GM19351 (cell line): ENCODE measurements at regions not wholly inside any gene's neighbourhood (a gene's known extent, or its start where the extent isn't known, plus 50 kb on each side); places are given as distances from the start of the nearest gene placed in this dataset.
A peak's percentile ranks its signal among the peaks of the same experiment; 100 is the strongest.
"Not testable (repeated sequence)": the region's sequence is repeated elsewhere in the genome, so short reads cannot be mapped to it uniquely, and the experiment has no call there.

Experiments
- ATAC-seq: cut with Tn5 transposase; IDR thresholded peaks from one replicate; pipeline ENCODE4 v1.9.1; 2021; ENCODE audit warnings: mild to moderate bottlenecking, moderate library complexity; ENCODE audit not compliant: unreplicated experiment

DNA sequence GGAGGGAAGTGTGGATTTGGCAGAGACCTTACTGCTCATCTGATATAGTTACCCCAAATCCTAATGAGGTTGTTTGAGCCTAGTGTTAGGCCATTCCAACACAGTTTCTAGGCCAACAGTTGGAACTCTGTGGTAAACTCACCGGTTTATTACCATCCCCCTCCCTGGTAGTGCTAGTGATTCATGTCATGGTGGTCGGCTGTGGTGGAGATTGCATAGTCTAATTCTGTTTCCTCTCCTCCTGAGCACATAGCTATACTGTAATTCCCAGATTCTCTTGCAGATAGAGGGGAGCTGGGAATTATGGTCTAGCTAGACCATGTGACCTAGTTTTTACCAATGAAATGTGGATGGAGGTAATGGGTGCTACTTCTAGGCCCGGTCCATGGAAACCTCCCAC is 123.7 kb upstream of the KIF26B start:
- no peak for ATAC-seq

DNA sequence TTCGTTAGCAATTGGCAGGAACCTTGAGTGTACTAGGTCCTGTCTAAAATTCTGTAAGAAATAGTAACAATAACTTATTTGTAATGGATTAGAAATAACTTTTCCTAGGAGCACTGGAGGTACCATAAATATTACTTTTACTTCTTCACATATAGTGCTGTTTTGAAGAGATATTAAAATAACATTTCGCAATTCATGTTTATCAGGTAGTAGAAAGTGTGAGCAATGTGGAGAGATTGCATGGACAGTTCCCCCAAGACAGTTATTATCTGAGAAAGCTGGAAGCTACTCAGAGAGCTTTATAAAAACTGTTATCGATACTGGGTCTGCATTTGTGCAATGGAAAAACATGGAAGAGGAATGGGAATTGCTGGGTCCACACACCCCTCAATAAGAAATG is 128.5 kb upstream of the KIF26B start:
- ATAC-seq, result no peak

- ATAC-seq, result no peak
These were observed 129.3 kb upstream of the KIF26B start for GRCh38 chr1:245025525-245025924.

DNA sequence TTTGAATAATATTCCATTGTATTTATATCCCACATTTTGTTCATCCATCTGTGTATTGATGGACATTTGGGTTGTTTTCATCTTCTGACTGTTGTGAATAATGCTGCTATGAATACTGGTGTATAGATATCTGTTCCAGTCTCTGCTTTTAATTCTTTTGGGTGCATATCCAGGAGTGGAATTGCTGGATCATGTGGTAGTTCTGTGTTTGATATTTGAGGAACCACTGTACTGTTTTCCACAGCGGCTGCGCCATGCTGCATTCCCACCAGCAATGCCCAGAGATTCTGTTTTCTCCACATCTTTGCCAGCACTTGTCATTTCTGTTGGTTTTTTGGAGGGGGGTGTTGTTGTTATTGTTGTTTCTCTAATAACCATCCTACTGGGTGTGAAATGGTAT is 131.6 kb upstream of the KIF26B start:
- ATAC-seq, result no peak

- no peak for ATAC-seq
These were observed 134.8 kb upstream of the KIF26B start for GRCh38 chr1:245019910-245020486.

DNA sequence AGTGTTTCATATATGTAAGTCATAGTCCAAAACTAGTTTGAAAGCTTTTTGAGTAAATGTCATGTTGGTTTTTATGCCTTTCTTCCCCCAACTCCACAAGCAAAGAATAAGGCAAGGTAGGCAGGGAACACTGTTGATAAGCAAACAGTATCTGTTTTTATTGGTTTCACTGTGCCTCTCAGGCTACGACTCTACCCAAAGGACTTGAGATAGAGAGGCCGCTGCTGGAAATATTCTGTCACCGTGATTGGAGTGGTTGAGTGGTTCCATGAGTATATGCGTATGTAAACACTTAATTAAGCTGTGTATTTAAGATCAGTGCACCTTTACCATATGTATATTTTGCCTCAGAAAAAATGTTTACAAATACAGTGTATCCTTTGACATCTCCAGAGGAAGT is 138.1 kb upstream of the KIF26B start:
- ATAC-seq, result no peak

- ATAC-seq, result no peak
These were observed 139.8 kb upstream of the KIF26B start for GRCh38 chr1:245015031-245015430.

DNA sequence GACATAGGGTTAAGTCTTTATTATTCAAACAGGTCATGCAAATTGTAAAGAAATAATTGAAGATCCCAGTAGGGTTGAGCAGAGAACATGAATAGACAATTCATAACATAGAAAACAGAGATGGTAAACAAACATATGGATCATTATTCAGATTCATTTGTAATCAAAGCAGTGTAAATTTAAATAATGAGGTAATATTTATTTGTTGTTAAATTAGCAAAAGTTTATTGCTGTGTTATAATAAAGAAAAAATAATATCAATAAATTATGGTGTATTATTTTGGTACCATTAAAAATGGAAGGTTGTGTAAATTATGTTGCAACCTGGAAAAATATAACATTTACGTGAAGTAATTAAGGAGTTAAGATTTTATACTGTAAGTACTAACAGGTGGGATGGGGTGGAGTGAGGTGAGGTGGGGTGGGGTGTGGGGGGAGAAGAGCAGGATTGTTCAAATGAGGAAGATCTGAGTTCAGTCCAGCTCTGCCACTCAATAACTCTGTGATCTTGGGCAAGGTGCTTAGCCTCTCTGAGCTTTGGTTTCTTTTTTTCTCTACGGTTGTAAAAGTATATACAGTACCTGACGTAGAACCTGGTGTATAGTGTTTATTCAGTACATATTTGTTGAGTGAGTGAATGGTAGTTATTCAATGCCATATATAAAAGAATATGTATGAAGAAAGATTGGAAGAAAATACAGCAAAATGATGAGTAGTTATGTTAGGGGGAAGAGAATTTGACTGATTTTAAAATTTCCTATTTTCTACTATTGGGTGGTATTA is 140.3 kb upstream of the KIF26B start:
- ATAC-seq, result no peak

DNA sequence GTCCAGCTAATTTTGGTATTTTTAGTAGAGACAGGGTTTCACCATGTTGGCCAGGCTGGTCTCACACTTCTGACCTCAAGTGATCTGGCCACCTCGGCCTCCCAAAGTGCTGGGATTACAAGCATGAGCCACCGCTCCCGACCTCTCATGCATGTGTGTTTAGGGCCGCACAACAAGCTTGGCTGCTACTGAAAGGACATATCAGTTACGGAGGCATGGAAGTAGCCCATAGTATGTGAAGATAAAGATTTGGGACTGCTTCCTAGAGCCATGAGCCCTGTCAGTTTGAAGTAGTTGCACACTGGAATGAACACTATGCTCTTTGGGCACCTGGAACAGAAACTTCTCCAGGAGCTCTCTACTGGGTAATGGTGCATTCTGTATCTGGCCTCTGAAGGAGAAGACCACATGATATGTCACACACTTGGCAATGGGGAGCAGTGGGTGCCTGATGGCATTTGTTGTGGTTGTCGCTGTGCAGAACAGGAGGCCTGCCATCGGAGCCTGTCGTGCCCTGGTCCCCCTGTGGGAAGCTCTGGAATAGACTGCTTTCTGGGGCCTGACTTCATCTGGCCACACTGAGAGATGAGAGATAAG is 144.7 kb upstream of the KIF26B start:
- no peak for ATAC-seq

GRCh38 chr1:245008761-245009160 is 144.4 kb upstream of the HNRNPU start:
- ATAC-seq, result no peak

DNA sequence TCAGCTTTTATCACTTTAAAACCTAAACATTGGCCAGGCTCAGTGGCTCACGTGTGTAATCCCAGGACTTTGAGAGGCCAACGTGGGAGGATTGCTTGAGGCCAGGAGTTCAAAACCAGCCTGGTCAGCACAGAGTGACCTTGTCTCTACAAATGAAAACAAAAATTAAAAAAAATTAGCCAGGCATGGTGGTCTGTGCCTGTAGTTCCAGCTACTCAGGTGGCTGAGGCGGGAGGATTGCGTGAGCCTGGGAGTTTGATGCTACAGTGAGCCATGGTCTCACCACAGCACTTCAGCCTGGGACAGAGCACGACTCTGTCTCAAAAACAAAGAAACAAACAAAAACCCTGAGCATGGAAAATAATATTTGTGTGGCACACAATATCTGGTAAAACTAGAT is 143.5 kb upstream of the HNRNPU start:
- no peak for ATAC-seq

DNA sequence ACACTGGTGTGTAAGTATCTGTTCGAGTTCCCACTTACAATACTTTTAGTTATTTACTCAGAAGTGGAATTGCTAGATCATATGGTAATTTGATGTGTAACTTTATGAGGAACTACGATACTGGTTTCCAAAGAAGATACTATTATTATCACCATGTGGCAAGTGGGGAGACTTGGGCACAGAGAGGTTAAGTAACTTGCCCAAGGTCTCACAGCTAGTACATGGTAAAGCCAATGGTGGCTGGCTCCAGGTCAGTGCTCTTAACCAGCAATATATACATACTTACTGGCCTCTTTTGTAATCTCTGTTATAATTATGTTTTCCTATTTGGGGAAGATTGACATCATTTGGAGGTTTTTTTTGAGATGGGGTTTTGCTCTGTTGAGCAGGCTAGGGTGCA is 138.9 kb upstream of the HNRNPU start:
- ATAC-seq, result no peak

GRCh38 chr1:245001252-245001651 is 136.9 kb upstream of the HNRNPU start:
- ATAC-seq, result no peak

DNA sequence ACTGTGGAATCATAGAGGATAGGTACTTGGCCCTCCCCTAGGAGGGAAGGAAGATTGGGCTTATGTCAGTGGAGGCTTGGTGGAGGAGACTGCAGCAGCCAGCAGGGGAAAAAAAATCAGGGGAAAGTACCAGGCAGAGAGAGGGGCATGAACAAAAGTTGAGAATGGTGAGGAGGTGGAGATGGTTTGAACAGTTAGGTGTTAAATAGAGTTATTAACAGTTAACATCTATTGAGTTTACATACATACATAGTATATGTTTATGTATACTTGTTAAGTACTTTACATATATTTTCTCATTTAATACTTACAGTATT is 136.5 kb upstream of the HNRNPU start:
- peak; percentile 31 for ATAC-seq

- ATAC-seq, result not testable (repeated sequence)
These were observed 135.3 kb upstream of the HNRNPU start for GRCh38 chr1:244999644-245000043.

DNA sequence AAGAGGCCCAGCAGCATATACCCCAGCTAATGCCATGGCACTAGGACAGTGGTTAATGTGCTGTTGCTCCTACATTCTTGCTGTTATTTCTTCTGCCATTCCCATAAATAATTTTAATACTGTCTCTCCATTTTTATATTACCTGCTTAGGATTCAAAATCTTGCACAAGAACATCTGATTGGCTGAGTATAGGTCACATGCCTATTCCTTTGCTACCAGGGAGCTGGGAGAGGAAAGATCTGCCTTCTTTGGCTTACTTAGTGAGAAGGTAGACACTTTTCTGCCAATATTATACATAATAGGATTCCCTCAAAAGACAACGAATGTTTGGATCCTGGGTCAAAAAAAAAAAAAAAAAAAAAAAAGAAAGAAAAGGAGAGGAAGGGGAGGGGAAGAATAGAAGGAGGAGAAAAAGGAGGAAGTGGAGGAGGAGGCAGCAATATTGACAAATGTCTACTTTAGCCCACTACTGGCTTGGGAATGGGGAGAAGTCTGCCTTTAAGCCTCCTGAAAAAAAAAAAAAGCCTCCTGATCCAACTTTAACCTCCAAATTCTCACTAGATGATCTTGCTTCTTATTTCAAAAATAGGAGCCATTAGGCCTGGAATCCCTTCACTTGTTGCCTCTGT is 134.5 kb upstream of the HNRNPU start:
- no peak for ATAC-seq

DNA sequence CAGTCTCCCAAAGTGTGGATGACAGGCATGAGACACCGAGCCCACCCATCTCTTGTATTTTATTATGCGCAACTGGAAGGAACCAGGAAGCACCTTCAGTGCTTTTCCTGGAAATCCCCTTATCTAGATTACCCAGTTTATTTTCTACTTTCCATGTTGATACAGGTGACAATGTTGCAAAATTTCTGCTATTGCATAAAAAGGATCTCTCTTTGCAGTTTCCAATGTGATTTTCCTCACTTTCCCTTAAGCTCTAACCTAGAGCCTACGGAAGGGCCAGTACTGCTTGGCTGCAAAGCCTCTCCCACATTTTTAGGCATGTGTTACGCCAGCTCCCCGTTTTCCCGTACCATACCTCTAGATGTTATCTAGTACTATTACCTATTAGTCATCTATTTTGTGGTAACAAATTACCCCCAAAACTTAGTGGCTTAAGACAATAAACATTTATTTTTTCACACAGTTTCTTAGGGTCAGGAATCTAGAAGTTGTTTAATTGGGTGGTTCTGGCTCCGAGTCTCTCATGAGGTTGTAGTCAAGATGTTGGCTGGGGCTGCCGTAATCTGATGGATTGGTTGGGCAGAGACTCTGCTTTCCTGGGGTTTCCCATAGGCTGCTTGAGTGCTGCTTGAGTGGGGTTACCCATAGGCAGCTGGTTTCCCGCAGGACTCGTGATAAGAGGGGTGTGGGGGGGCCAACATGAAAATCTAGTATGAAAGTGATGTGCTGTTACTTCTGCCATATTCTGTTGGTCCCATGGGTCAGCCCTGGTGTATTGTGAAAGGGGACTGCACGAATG is 131.5 kb upstream of the HNRNPU start:
- no peak for ATAC-seq

DNA sequence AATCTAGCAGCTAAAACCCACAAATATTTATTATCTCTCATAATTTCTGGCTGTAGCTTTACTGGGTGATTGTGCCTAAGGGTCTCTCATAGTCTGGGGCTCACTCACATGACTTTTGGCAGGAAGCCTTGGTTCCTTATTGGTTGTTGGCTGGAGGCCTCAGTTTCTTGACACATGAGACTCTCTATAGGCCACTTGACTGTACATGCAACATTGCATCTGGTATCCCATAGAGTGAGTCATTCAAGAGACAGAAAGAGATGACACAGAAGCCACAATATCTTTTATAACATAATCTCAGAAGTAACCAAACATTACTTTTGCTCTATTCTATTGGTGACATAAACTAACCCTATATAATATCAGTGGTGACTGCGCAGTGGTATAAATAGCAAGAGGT is 128.5 kb upstream of the HNRNPU start:
- ATAC-seq, result no peak

DNA sequence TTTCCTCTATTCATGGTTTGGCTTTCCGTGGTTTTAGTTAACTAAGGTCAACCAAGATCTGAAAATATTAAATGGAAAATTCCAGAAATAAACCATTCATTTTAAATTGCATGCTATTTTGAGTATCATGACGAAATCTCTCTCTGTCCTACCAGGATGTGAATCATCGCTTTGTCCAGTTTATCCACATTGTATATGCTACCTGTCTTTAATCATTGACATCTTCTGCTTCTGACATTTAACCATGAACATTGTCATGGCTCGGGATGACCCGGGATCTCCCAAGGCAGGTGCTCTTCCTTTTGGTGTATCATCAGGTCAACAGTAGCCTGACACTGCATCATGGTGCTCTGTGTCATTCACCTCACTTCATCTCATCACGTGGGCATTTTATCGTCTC is 125.5 kb upstream of the HNRNPU start:
- ATAC-seq, result no peak

- ATAC-seq, result no peak
These were observed 124.2 kb upstream of the HNRNPU start for GRCh38 chr1:244988521-244988920.

DNA sequence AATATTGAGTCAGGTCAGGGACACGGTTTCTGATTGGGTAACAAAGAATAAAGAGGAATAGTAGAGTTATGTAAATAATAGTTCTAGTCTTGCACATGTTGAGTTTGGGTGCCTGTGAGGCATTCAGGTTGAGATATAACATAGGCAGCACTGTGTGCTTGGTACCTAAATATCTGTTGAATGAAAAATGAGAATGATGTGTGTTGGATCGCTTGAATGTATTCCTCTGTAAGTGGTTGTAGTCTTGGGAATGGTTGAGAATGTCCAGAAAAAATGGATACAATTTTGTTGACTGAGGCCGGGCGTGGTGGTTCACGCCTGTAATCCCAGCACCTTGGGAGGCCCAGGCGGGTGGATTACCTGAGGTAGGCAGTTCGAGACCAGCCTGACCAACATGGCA is 116.3 kb upstream of the HNRNPU start:
- ATAC-seq, result no peak
